ENCODE measurements at regions not wholly inside any gene's neighbourhood (a gene's known extent, or its start where the extent isn't known, plus 50 kb on each side); places are given as distances from the start of the nearest gene placed in this dataset.

- Histone ChIP-seq H3K9ac (ENCODE audit: extremely low read depth, insufficient read length, low read length) (no peak overlapping the region), H2BK12ac (ENCODE audit: insufficient read length, low read depth, low read length) (no peak overlapping the region), H2BK120ac (ENCODE audit: low read depth, low read length, poor library complexity, severe bottlenecking) (no peak overlapping the region), H3K4ac (ENCODE audit: low read depth, low read length) (no peak overlapping the region), H3K23me2 (ENCODE audit: insufficient read length, low read depth, low read length, poor library complexity, severe bottlenecking) (no peaks in the 10 kb centered on the region), H3K9me3 (ENCODE audit: control insufficient read depth, low read depth, low read length) (no peaks in the 10 kb centered on the region), H3K27ac (ENCODE audit: insufficient read length, low read depth, low read length) (no peak overlapping the region), H3K27me3 (ENCODE audit: insufficient read depth, low read length) (no peaks in the 10 kb centered on the region), H4K91ac (ENCODE audit: insufficient read length, low read depth, low read length) (no peak overlapping the region), H3K23ac (ENCODE audit: insufficient read length, low read depth, low read length) (no peak overlapping the region), H3K4me1 (ENCODE audit: insufficient read depth, low read length) (no peaks in the 10 kb centered on the region), H3K56ac (ENCODE audit: insufficient read length, low read depth, low read length) (no peak overlapping the region), H3K79me1 (ENCODE audit: insufficient read depth, low read depth, low read length, poor library complexity, severe bottlenecking) (no peaks in the 10 kb centered on the region), H3K18ac (ENCODE audit: insufficient read length, low read depth, low read length) (no peak overlapping the region), H2BK5ac (ENCODE audit: insufficient read length, low read length) (no peak overlapping the region), H3K79me2 (ENCODE audit: insufficient read depth, low read length) (no peaks in the 10 kb centered on the region), H2BK20ac (ENCODE audit: low read depth, low read length, poor library complexity, severe bottlenecking) (no peak overlapping the region), H4K5ac (ENCODE audit: insufficient read length, low read depth, low read length) (no peak overlapping the region), H3K4me2 (ENCODE audit: insufficient read depth, insufficient read length, low read length) (no peak overlapping the region), H3K14ac (ENCODE audit: insufficient read depth, low read length) (no peak overlapping the region), H2BK15ac (ENCODE audit: low read depth, low read length) (no peak overlapping the region), H2AK5ac (ENCODE audit: insufficient read length, low read length) (no peak overlapping the region), H2AFZ (ENCODE audit: low read length) (no peak overlapping the region), H4K20me1 (ENCODE audit: control insufficient read depth, insufficient read depth, insufficient read length) (no peaks in the 10 kb centered on the region), H4K8ac (replicated peaks; ENCODE audit: insufficient read length, low read depth, low read length) (no peak overlapping the region), H3T11ph (ENCODE audit: low read length) (no peak overlapping the region)
- Mint-ChIP-seq H3K4me3 (no peak overlapping the region), H3K4me1 (no peaks in the 10 kb centered on the region), H3K9me3 (no peaks in the 10 kb centered on the region), H3K27ac (no peak overlapping the region), H3K36me3 (ENCODE audit: insufficient read depth in 1 of 3, low read depth in 3 of 3) (no peaks in the 10 kb centered on the region), H3K27me3 (ENCODE audit: low read depth) (peaks cover 7% of the 10 kb centered on the region)
- TF ChIP-seq CTCF (conservative IDR thresholded peaks at IDR 0.05) = no peak
- no CpG with 5 or more reads among the region's 3 CpGs for WGBS (ENCODE audit: extremely low coverage, insufficient read length, low lambda C conversion rate)
- DNase-seq = no peak
Measured at GRCh38 chr1:67491280-67491679, 61.1 kb upstream of the SERBP1 start.

Measured in H9 (cell line).